SK-N-SH treated with all-trans-retinoic acid at 6 μM for 48 hours (cell line): ENCODE measurements at regions not wholly inside any gene's neighbourhood (a gene's known extent, or its start where the extent isn't known, plus 50 kb on each side); places are given as distances from the start of the nearest gene placed in this dataset.

Experiments
- ATAC-seq: fragments of 200-7000 bp; cut with Tn5 transposase; 3 replicates; pipeline ENCODE4 v1.9.1; 2020; ENCODE audit warnings: mild to moderate bottlenecking, moderate library complexity
- ARNTL ChIP-seq: fragments of 450-650 bp; formaldehyde crosslinking; IDR thresholded peaks from 2 replicates; pipeline ENCODE4 v1.5.0; 2020; ENCODE audit warnings: low read depth, mild to moderate bottlenecking, moderate library complexity, borderline replicate concordance
- BACH2 ChIP-seq: fragments of 250-450 bp; sonication (Bioruptor Pico); IDR thresholded peaks from 2 replicates; pipeline ENCODE4 v1.9.0; 2021; ENCODE audit warnings: mild to moderate bottlenecking, borderline replicate concordance
- CREB5 ChIP-seq: fragments of 250-450 bp; sonication (Bioruptor Pico); IDR thresholded peaks from 2 replicates; pipeline ENCODE4 v1.5.1; 2020; ENCODE audit warnings: low read depth, mild to moderate bottlenecking, moderate library complexity
- CSDC2 ChIP-seq: fragments of 250-450 bp; sonication (Bioruptor Pico); IDR thresholded peaks from 2 replicates; pipeline ENCODE4 v1.5.0; 2020; ENCODE audit warnings: mild to moderate bottlenecking, moderate library complexity
- CSRNP3 ChIP-seq: fragments of 250-450 bp; sonication (Bioruptor Pico); IDR thresholded peaks from 2 replicates; pipeline ENCODE4 v1.5.1; 2021; ENCODE audit warnings: mild to moderate bottlenecking, moderate library complexity
- GLIS3 ChIP-seq: fragments of 250-450 bp; sonication (Bioruptor Pico); IDR thresholded peaks from 2 replicates; pipeline ENCODE4 v1.5.0; 2020; ENCODE audit warnings: mild to moderate bottlenecking, moderate library complexity
- ISL1 ChIP-seq: fragments of 250-450 bp; sonication (Bioruptor Pico); IDR thresholded peaks from 2 replicates; pipeline ENCODE4 v2.1.2; 2022; ENCODE audit warnings: mild to moderate bottlenecking, moderate library complexity
- OSR1 ChIP-seq: fragments of 250-450 bp; sonication (Bioruptor Pico); IDR thresholded peaks from 2 replicates; pipeline ENCODE4 v1.8.0; 2022; ENCODE audit warnings: moderate library complexity, mild to moderate bottlenecking, inconsistent platforms
- POU6F1 ChIP-seq: fragments of 250-450 bp; sonication (Bioruptor Pico); IDR thresholded peaks from 2 replicates; pipeline ENCODE4 v1.8.0; 2021; ENCODE audit warnings: low read depth, mild to moderate bottlenecking, moderate library complexity, borderline replicate concordance
- PPARA ChIP-seq: fragments of 250-450 bp; sonication (Bioruptor Pico); IDR thresholded peaks from 2 replicates; pipeline ENCODE4 v1.5.0; 2020; ENCODE audit warnings: mild to moderate bottlenecking, borderline replicate concordance
- RARB ChIP-seq: fragments of 250-450 bp; sonication (Bioruptor Pico); IDR thresholded peaks from 2 replicates; pipeline ENCODE4 v1.8.0; 2021; ENCODE audit warnings: mild to moderate bottlenecking, moderate library complexity
- SNAI2 ChIP-seq: fragments of 250-450 bp; sonication (Bioruptor Pico); IDR thresholded peaks from 2 replicates; pipeline ENCODE4 v1.5.0; 2020; ENCODE audit warnings: mild to moderate bottlenecking, moderate library complexity
- TCF4 ChIP-seq: fragments of 250-450 bp; sonication (Bioruptor Pico); IDR thresholded peaks from 2 replicates; pipeline ENCODE4 v1.8.0; 2021; ENCODE audit warnings: mild to moderate bottlenecking, moderate library complexity, borderline replicate concordance
- TOX ChIP-seq: fragments of 250-450 bp; sonication (Bioruptor Pico); IDR thresholded peaks from 2 replicates; pipeline ENCODE4 v1.8.0; 2021; ENCODE audit warnings: mild to moderate bottlenecking, moderate library complexity, borderline replicate concordance
- TSHZ2 ChIP-seq: fragments of 250-450 bp; sonication (Bioruptor Pico); IDR thresholded peaks from 2 replicates; pipeline ENCODE4 v1.5.0; 2020; ENCODE audit warnings: mild to moderate bottlenecking, moderate library complexity
- ZC3H10 ChIP-seq: fragments of 250-450 bp; sonication (Bioruptor Pico); IDR thresholded peaks from 2 replicates; pipeline ENCODE4 v1.5.1; 2021; ENCODE audit warnings: mild to moderate bottlenecking, moderate library complexity
- ZFP3 ChIP-seq: fragments of 250-450 bp; sonication (Bioruptor Pico); IDR thresholded peaks from 2 replicates; pipeline ENCODE4 v1.5.0; 2020; ENCODE audit warnings: mild to moderate bottlenecking, moderate library complexity
- ZFP30 ChIP-seq: fragments of 450-650 bp; formaldehyde crosslinking; IDR thresholded peaks from 2 replicates; pipeline ENCODE4 v1.5.0; 2022; ENCODE audit warnings: mild to moderate bottlenecking, moderate library complexity
- ZNF565 ChIP-seq: fragments of 450-650 bp; formaldehyde crosslinking; conservative IDR thresholded peaks from 2 replicates; pipeline ENCODE4 v1.5.0; 2020; ENCODE audit warnings: low read depth, mild to moderate bottlenecking, moderate library complexity
- ZNF70 ChIP-seq: fragments of 450-650 bp; formaldehyde crosslinking; IDR thresholded peaks from 2 replicates; pipeline ENCODE4 v1.5.0; 2020; ENCODE audit warnings: mild to moderate bottlenecking, moderate library complexity
- ZNF8 ChIP-seq: fragments of 450-650 bp; formaldehyde crosslinking; IDR thresholded peaks from 2 replicates; pipeline ENCODE4 v1.5.0; 2020; ENCODE audit warnings: mild to moderate bottlenecking, moderate library complexity

- TF ChIP-seq CSDC2 (no peak), ZNF70 (no peak), OSR1 (CRISPR knock-in tag) (no peak)
Measured at GRCh38 chr10:111873041-111873440, 310.5 kb downstream of the GPAM start (continued).

- no peak for ATAC-seq
- TF ChIP-seq TOX (CRISPR knock-in tag) (no peak), TCF4 (CRISPR knock-in tag) (no peak), OSR1 (CRISPR knock-in tag) (no peak), TSHZ2 (CRISPR knock-in tag) (no peak), ZFP30 (CRISPR knock-in tag) (no peak), GLIS3 (CRISPR knock-in tag) (no peak), BACH2 (no peak), RARB (CRISPR knock-in tag) (no peak), ZC3H10 (CRISPR knock-in tag) (no peak), ARNTL (CRISPR knock-in tag) (no peak), ZNF8 (CRISPR knock-in tag) (no peak), CREB5 (no peak), CSDC2 (no peak), PPARA (no peak), ISL1 (CRISPR knock-in tag) (no peak), ZNF565 (no peak), POU6F1 (CRISPR knock-in tag) (no peak), SNAI2 (CRISPR knock-in tag) (no peak), ZNF70 (no peak)
Measured at GRCh38 chr10:111873621-111874135, 309.9 kb downstream of the GPAM start.

GRCh38 chr10:111874576-111874975 lies 309.0 kb downstream of the GPAM start:
- no peak for ATAC-seq
- TF ChIP-seq BACH2 = no peak
- no peak for TF ChIP-seq ISL1 (CRISPR knock-in tag)
- TF ChIP-seq TOX (CRISPR knock-in tag) = no peak
- TF ChIP-seq CSRNP3 (CRISPR knock-in tag) = no peak
- no peak for TF ChIP-seq ZFP3
- TF ChIP-seq CSDC2 = no peak
- no peak for TF ChIP-seq PPARA
- TF ChIP-seq ARNTL (CRISPR knock-in tag) = no peak
- TF ChIP-seq TCF4 (CRISPR knock-in tag) = no peak

GRCh38 chr10:111875725-111876124 lies 307.8 kb downstream of the GPAM start:
- ATAC-seq = no peak
- no peak for TF ChIP-seq POU6F1 (CRISPR knock-in tag)
- no peak for TF ChIP-seq SNAI2 (CRISPR knock-in tag)
- no peak for TF ChIP-seq ZFP3
- no peak for TF ChIP-seq OSR1 (CRISPR knock-in tag)
- TF ChIP-seq ZFP30 (CRISPR knock-in tag) = no peak
- no peak for TF ChIP-seq ZNF8 (CRISPR knock-in tag)
- no peak for TF ChIP-seq ARNTL (CRISPR knock-in tag)
- no peak for TF ChIP-seq TCF4 (CRISPR knock-in tag)
- TF ChIP-seq TSHZ2 (CRISPR knock-in tag) = no peak
- no peak for TF ChIP-seq CSRNP3 (CRISPR knock-in tag)
- no peak for TF ChIP-seq ZC3H10 (CRISPR knock-in tag)
